Progenitor cell of endocrine pancreas (in vitro differentiated cells): ENCODE measurements at regions not wholly inside any gene's neighbourhood (a gene's known extent, or its start where the extent isn't known, plus 50 kb on each side); places are given as distances from the start of the nearest gene placed in this dataset.

Experiments
- DNase-seq: peaks from one replicate; pipeline ENCODE4 v3.0.0; 2021; ENCODE audit warnings: low spot score; ENCODE audit not compliant: unreplicated experiment
- H3K27ac Mint-ChIP-seq: 2 replicates; pipeline ENCODE4 v1.8.0; 2021; ENCODE audit warnings: mild to moderate bottlenecking, moderate library complexity, mixed read lengths
- H3K27me3 Mint-ChIP-seq: 2 replicates; pipeline ENCODE4 v1.8.0; 2021; ENCODE audit warnings: mixed read lengths
- H3K36me3 Mint-ChIP-seq: 2 replicates; pipeline ENCODE4 v1.8.0; 2022; ENCODE audit warnings: mixed read lengths; ENCODE audit not compliant: insufficient read depth
- H3K4me1 Mint-ChIP-seq: 2 replicates; pipeline ENCODE4 v1.8.0; 2021; ENCODE audit warnings: low read depth, mixed read lengths
- H3K4me3 Mint-ChIP-seq: 2 replicates; pipeline ENCODE4 v1.8.0; 2021; ENCODE audit warnings: low read depth, mild to moderate bottlenecking, moderate library complexity, mixed read lengths
- H3K9me3 Mint-ChIP-seq: 2 replicates; pipeline ENCODE4 v1.8.0; 2021; ENCODE audit warnings: low read depth, mixed read lengths
- TF ChIP-seq, protein P1 (sequence below): fragments of 200-600 bp; sonication (generic); IDR thresholded peaks from one replicate; pipeline ENCODE4 v1.5.0; 2021; ENCODE audit warnings: antibody characterized with exemption, mild to moderate bottlenecking; ENCODE audit not compliant: unreplicated experiment

DNA sequence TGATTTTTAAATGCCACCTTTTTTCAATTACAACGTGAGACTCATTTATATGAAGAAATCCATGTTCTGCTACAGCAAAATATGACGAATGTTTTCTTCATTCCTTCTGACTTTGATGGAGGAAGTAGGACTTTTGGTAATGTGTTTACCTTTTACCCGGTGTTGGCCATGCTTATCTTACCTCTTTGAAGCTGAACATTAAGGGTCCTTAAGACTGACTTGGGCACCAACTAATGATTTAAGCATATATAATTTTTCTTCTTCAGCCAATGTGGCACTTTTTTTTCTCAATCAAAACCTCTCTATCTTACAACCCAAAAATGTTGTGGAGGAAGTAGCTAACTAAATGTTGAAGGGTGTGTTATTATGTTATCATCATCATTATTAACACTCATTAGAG lies 337.5 kb downstream of the EPHA7 start:
- Mint-ChIP-seq H3K4me3 (no peak overlapping the region), H3K36me3 (no peaks in the 10 kb centered on the region), H3K27me3 (peaks cover 13% of the 10 kb centered on the region), H3K4me1 (peaks cover 23% of the 10 kb centered on the region), H3K9me3 (no peaks in the 10 kb centered on the region), H3K27ac (no peak overlapping the region)
- no peak for DNase-seq
- TF ChIP-seq, protein P1, sequence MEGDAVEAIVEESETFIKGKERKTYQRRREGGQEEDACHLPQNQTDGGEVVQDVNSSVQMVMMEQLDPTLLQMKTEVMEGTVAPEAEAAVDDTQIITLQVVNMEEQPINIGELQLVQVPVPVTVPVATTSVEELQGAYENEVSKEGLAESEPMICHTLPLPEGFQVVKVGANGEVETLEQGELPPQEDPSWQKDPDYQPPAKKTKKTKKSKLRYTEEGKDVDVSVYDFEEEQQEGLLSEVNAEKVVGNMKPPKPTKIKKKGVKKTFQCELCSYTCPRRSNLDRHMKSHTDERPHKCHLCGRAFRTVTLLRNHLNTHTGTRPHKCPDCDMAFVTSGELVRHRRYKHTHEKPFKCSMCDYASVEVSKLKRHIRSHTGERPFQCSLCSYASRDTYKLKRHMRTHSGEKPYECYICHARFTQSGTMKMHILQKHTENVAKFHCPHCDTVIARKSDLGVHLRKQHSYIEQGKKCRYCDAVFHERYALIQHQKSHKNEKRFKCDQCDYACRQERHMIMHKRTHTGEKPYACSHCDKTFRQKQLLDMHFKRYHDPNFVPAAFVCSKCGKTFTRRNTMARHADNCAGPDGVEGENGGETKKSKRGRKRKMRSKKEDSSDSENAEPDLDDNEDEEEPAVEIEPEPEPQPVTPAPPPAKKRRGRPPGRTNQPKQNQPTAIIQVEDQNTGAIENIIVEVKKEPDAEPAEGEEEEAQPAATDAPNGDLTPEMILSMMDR: no peak

DNA sequence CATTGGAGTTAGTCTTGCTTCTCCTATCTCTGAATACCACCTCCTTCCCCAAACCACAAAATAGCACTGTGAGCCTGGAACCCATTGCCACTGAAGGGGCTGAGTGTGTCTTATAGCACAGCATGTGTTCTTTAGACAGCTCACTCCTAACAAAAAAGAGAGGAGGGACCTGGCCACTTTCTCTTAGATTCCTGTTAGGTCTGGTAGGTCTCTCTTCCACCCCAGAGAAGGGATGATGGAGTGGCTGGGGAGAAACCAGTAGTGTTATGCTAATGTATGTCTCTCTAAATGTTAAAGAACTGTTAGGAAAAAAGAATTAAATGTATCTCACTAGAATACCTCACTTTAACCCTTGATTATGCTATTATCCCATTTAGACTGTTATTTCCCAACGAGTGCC lies 340.3 kb downstream of the EPHA7 start:
- H3K4me3 Mint-ChIP-seq: no peak overlapping the region
- peaks cover 22% of the 10 kb centered on the region for H3K4me1 Mint-ChIP-seq
- H3K27me3 Mint-ChIP-seq: peaks cover 13% of the 10 kb centered on the region
- no peaks in the 10 kb centered on the region for H3K36me3 Mint-ChIP-seq
- TF ChIP-seq, protein P1: no peak
- H3K9me3 Mint-ChIP-seq: no peaks in the 10 kb centered on the region
- H3K27ac Mint-ChIP-seq: no peak overlapping the region
- DNase-seq: no peak

DNA sequence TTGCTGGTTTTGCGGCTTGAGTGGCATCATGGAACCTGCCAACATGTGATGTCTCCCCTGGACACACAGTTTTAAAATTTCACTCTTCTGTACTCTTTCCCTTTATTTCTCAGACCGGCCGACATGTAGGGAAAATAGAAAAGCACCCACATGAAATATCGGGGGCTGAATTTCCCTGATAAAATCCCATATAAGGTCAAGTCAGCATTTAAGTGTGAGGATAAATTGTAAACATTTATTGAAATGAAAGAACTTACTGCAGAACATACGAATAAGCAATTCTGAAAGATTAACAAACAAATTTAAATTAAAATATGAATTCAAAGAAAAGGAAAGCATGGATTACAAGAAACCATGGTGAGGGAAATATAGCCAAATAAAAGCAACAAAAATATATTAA lies 345.5 kb downstream of the EPHA7 start:
- Mint-ChIP-seq H3K4me3 (no peak overlapping the region), H3K27me3 (no peaks in the 10 kb centered on the region), H3K9me3 (peaks cover 4% of the 10 kb centered on the region), H3K4me1 (peaks cover 3% of the 10 kb centered on the region), H3K36me3 (no peaks in the 10 kb centered on the region), H3K27ac (no peak overlapping the region)
- DNase-seq: no peak
- TF ChIP-seq, protein P1: no peak

DNA sequence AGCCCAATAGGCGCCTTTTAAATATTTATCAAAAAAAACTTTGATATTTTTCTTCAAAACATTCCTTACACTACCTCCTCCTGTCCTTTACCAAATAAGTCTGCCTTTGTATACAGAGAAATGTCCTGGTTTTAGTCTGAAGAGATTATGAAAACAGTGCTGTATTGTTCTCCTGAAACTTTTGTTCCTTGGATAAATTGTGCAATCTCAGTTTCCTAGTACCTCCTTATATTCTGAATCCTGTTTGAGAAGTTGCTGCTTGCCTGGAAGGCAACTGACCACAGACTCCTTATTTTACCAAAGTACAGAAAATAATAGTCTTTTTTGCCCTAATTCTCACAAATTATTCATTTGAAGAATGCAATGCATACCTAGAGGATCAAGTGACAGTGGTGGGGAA lies 349.5 kb downstream of the EPHA7 start:
- Mint-ChIP-seq H3K27ac (peak overlapping the region; percentile 25), H3K4me3 (no peak overlapping the region)

GRCh38 chr6:93059911-93060310 lies 359.4 kb downstream of the EPHA7 start:
- no peaks in the 10 kb centered on the region for H3K27me3 Mint-ChIP-seq
- peaks cover 4% of the 10 kb centered on the region for H3K9me3 Mint-ChIP-seq
- peaks cover 1% of the 10 kb centered on the region for H3K4me1 Mint-ChIP-seq
- no peak overlapping the region for H3K27ac Mint-ChIP-seq
- TF ChIP-seq, protein P1: no peak
- no peaks in the 10 kb centered on the region for H3K36me3 Mint-ChIP-seq
- no peak for DNase-seq
- no peak overlapping the region for H3K4me3 Mint-ChIP-seq

More for the DNA sequence above, 349.5 kb downstream of the EPHA7 start:
- peaks cover 3% of the 10 kb centered on the region for H3K4me1 Mint-ChIP-seq
- TF ChIP-seq, protein P1: no peak
- peaks cover 4% of the 10 kb centered on the region for H3K9me3 Mint-ChIP-seq
- no peaks in the 10 kb centered on the region for H3K36me3 Mint-ChIP-seq
- H3K27me3 Mint-ChIP-seq: no peaks in the 10 kb centered on the region
- no peak for DNase-seq
